H9 (cell line): ENCODE measurements at regions not wholly inside any gene's neighbourhood (a gene's known extent, or its start where the extent isn't known, plus 50 kb on each side); places are given as distances from the start of the nearest gene placed in this dataset.

Experiments used
- DNase-seq: peaks from one replicate; pipeline ENCODE4 v3.0.0-alpha.2; 2017
- H2AFZ ChIP-seq: one replicate; pipeline ENCODE4 v1.6.1; 2013; ENCODE audit warnings: mild to moderate bottlenecking, low read length, control low read depth, moderate library complexity
- H2AK5ac ChIP-seq: 2 replicates; pipeline ENCODE4 v1.6.1; 2013; ENCODE audit warnings: low read length, control low read depth, mixed read lengths; ENCODE audit not compliant: insufficient read length
- H2BK120ac ChIP-seq: one replicate; pipeline ENCODE4 v1.6.1; 2013; ENCODE audit warnings: low read depth, mild to moderate bottlenecking, low read length, control low read depth, inconsistent platforms; ENCODE audit not compliant: poor library complexity, severe bottlenecking
- H2BK12ac ChIP-seq: 2 replicates; pipeline ENCODE4 v1.6.1; 2013; ENCODE audit warnings: low read length, control low read depth, mixed read lengths, low read depth; ENCODE audit not compliant: insufficient read length
- H2BK15ac ChIP-seq: 2 replicates; pipeline ENCODE4 v1.6.1; 2013; ENCODE audit warnings: low read depth, low read length, control low read depth
- H2BK20ac ChIP-seq: one replicate; pipeline ENCODE4 v1.6.1; 2013; ENCODE audit warnings: low read depth, mild to moderate bottlenecking, low read length, control low read depth, inconsistent platforms; ENCODE audit not compliant: poor library complexity, severe bottlenecking
- H2BK5ac ChIP-seq: 2 replicates; pipeline ENCODE4 v1.6.1; 2013; ENCODE audit warnings: low read length, control low read depth, mixed read lengths; ENCODE audit not compliant: insufficient read length
- H3K14ac ChIP-seq: 2 replicates; pipeline ENCODE4 v1.6.1; 2013; ENCODE audit warnings: low read length, control low read depth; ENCODE audit not compliant: insufficient read depth
- H3K18ac ChIP-seq: 2 replicates; pipeline ENCODE4 v1.6.1; 2013; ENCODE audit warnings: low read depth, mild to moderate bottlenecking, mixed read lengths, low read length, control low read depth; ENCODE audit not compliant: insufficient read length
- H3K23ac ChIP-seq: 2 replicates; pipeline ENCODE4 v1.6.1; 2013; ENCODE audit warnings: low read length, control low read depth, mixed read lengths, low read depth; ENCODE audit not compliant: insufficient read length
- H3K23me2 ChIP-seq: 2 replicates; pipeline ENCODE4 v1.6.1; 2013; ENCODE audit warnings: low read depth, mild to moderate bottlenecking, mixed read lengths, low read length, control low read depth; ENCODE audit not compliant: insufficient read length, poor library complexity, severe bottlenecking
- H3K27ac ChIP-seq: 2 replicates; pipeline ENCODE4 v1.5.1; 2013; ENCODE audit warnings: low read length, control low read depth, mixed read lengths, low read depth; ENCODE audit not compliant: insufficient read length
- H3K27me3 ChIP-seq: 2 replicates; pipeline ENCODE4 v1.6.1; 2013; ENCODE audit warnings: low read length, control low read depth, inconsistent platforms; ENCODE audit not compliant: insufficient read depth
- H3K4ac ChIP-seq: 2 replicates; pipeline ENCODE4 v1.6.1; 2013; ENCODE audit warnings: low read depth, mild to moderate bottlenecking, control low read depth, inconsistent platforms, low read length, moderate library complexity
- H3K4me1 ChIP-seq: 2 replicates; pipeline ENCODE4 v1.6.1; 2013; ENCODE audit warnings: low read length, control low read depth, inconsistent platforms; ENCODE audit not compliant: insufficient read depth
- H3K4me2 ChIP-seq: 2 replicates; pipeline ENCODE4 v1.6.1; 2013; ENCODE audit warnings: low read length, control low read depth, mixed read lengths; ENCODE audit not compliant: insufficient read length, insufficient read depth
- H3K56ac ChIP-seq: 2 replicates; pipeline ENCODE4 v1.6.1; 2013; ENCODE audit warnings: low read depth, mild to moderate bottlenecking, mixed read lengths, low read length, control low read depth; ENCODE audit not compliant: insufficient read length
- H3K79me1 ChIP-seq: 2 replicates; pipeline ENCODE4 v1.6.1; 2013; ENCODE audit warnings: low read depth, mild to moderate bottlenecking, moderate library complexity, low read length, control low read depth, inconsistent platforms; ENCODE audit not compliant: insufficient read depth, poor library complexity, severe bottlenecking
- H3K79me2 ChIP-seq: 2 replicates; pipeline ENCODE4 v1.6.1; 2013; ENCODE audit warnings: low read length, control low read depth, inconsistent platforms; ENCODE audit not compliant: insufficient read depth
- H3K9ac ChIP-seq: 2 replicates; pipeline ENCODE4 v1.6.1; 2013; ENCODE audit warnings: low read length, control low read depth, mixed read lengths; ENCODE audit not compliant: insufficient read length; ENCODE audit errors: extremely low read depth
- H3K9me3 ChIP-seq: one replicate; pipeline ENCODE4 v1.6.1; 2013; ENCODE audit warnings: low read depth, low read length, inconsistent platforms; ENCODE audit not compliant: control insufficient read depth
- H3T11ph ChIP-seq: one replicate; pipeline ENCODE4 v1.6.1; 2013; ENCODE audit warnings: mild to moderate bottlenecking, low read length, control low read depth, inconsistent platforms
- H4K20me1 ChIP-seq: one replicate; pipeline ENCODE4 v1.6.1; 2013; ENCODE audit not compliant: control insufficient read depth, insufficient read length, insufficient read depth
- H4K5ac ChIP-seq: 2 replicates; pipeline ENCODE4 v1.6.1; 2013; ENCODE audit warnings: low read depth, mild to moderate bottlenecking, mixed read lengths, low read length, control low read depth; ENCODE audit not compliant: insufficient read length
- H4K8ac ChIP-seq: replicated peaks from 2 replicates; pipeline ENCODE4 v1.6.1; 2013; ENCODE audit warnings: low read length, control low read depth, mixed read lengths, low read depth; ENCODE audit not compliant: insufficient read length
- H4K91ac ChIP-seq: 2 replicates; pipeline ENCODE4 v1.6.1; 2013; ENCODE audit warnings: low read depth, mild to moderate bottlenecking, moderate library complexity, mixed read lengths, low read length, control low read depth; ENCODE audit not compliant: insufficient read length
- H3K27ac Mint-ChIP-seq, 3 experiments: 2 replicates in 2 of 3; 3 replicates in 1 of 3; pipeline ENCODE4 v1.8.0; 2020 to 2021; ENCODE audit warnings: mixed read lengths in 3 of 3, mild to moderate bottlenecking in 1 of 3, moderate library complexity in 1 of 3
- H3K27me3 Mint-ChIP-seq: 2 replicates; pipeline ENCODE4 v1.8.0; 2021; ENCODE audit warnings: low read depth, mild to moderate bottlenecking, moderate library complexity, mixed read lengths
- H3K36me3 Mint-ChIP-seq, 3 experiments: 2 replicates in 2 of 3; 3 replicates in 1 of 3; pipeline ENCODE4 v1.8.0; 2020 to 2021; ENCODE audit warnings: low read depth in 3 of 3, mixed read lengths in 3 of 3; ENCODE audit not compliant: insufficient read depth in 1 of 3
- H3K4me1 Mint-ChIP-seq, 2 experiments: 2 replicates each; pipeline ENCODE4 v1.8.0; 2020; ENCODE audit warnings: mixed read lengths in 2 of 2
- H3K4me3 Mint-ChIP-seq, 2 experiments: 2 replicates in 1 of 2; 3 replicates in 1 of 2; pipeline ENCODE4 v1.8.0; 2020 to 2021; ENCODE audit warnings: mild to moderate bottlenecking in 2 of 2, mixed read lengths in 2 of 2, moderate library complexity in 1 of 2
- H3K9me3 Mint-ChIP-seq, 2 experiments: 2 replicates in 1 of 2; 3 replicates in 1 of 2; pipeline ENCODE4 v1.8.0; 2020; ENCODE audit warnings: mild to moderate bottlenecking in 2 of 2, mixed read lengths in 2 of 2, moderate library complexity in 1 of 2
- CTCF ChIP-seq: fragments of 200-600 bp; sonication (generic); conservative IDR thresholded peaks from 3 replicates; pipeline ENCODE4 v1.8.0; 2021; ENCODE audit warnings: antibody characterized with exemption, mild to moderate bottlenecking
- WGBS: extraction: QIAGEN DNeasy Blood & Tissue Kit; methylation state at CpG from one replicate; pipeline ENCODE4 v1.1.7; 2013; ENCODE audit warnings: missing lambda C conversion rate, low lambda C conversion rate, mixed read lengths; ENCODE audit not compliant: insufficient read length; ENCODE audit errors: extremely low coverage; 5-methylcytosine and 5-hydroxymethylcytosine counted together

- Histone ChIP-seq H3K18ac (no peak overlapping the region), H3K9ac (no peak overlapping the region), H3T11ph (no peak overlapping the region), H3K56ac (no peak overlapping the region), H2BK5ac (no peak overlapping the region), H3K4ac (no peak overlapping the region), H3K79me2 (no peaks in the 10 kb centered on the region), H3K9me3 (no peaks in the 10 kb centered on the region), H2BK15ac (no peak overlapping the region), H3K4me1 (no peaks in the 10 kb centered on the region), H3K23me2 (no peaks in the 10 kb centered on the region), H3K14ac (no peak overlapping the region), H3K23ac (no peak overlapping the region), H2BK12ac (no peak overlapping the region), H2AFZ (no peak overlapping the region), H3K27ac (no peak overlapping the region), H3K79me1 (no peaks in the 10 kb centered on the region), H2BK20ac (no peak overlapping the region), H4K91ac (no peak overlapping the region), H2BK120ac (no peak overlapping the region), H4K5ac (no peak overlapping the region), H4K8ac (no peak overlapping the region), H3K4me2 (no peak overlapping the region), H4K20me1 (no peaks in the 10 kb centered on the region), H2AK5ac (no peak overlapping the region), H3K27me3 (no peaks in the 10 kb centered on the region)
- Mint-ChIP-seq H3K27ac (no peak overlapping the region), H3K9me3 (peaks cover 16 to 21% of the 10 kb centered on the region in 2 experiments), H3K4me1 (no peaks in the 10 kb centered on the region), H3K4me3 (no peak overlapping the region), H3K27me3 (no peaks in the 10 kb centered on the region), H3K36me3 (peaks cover 2 to 8% (median 5%) of the 10 kb centered on the region in 3 experiments; a peak in 5 of 7 replicates)
- no CpG with 5 or more reads among the region's 34 CpGs for WGBS
- no peak for TF ChIP-seq CTCF
- DNase-seq = no peak
Observed at GRCh38 chr13:80707000-80707983, 366.4 kb upstream of the SPRY2 start.
